Activated naive CD8-positive, alpha-beta T cell treated with anti-CD3 and anti-CD28 coated beads, Interleukin-2, amount 10 ng/mL, durations not matched to agents 7 days and 5 days (primary cell): ENCODE measurements at regions not wholly inside any gene's neighbourhood (a gene's known extent, or its start where the extent isn't known, plus 50 kb on each side); places are given as distances from the start of the nearest gene placed in this dataset.

Experiments used
- ATAC-seq: fragments of 150-1000 bp; cut with Tn5 transposase; one replicate; pipeline ENCODE4 v1.10.0; 2021; ENCODE audit warnings: low read depth, moderate library complexity
- POLR2A ChIA-PET: fragments of 350-600 bp; sonication (Branson Sonifier 250); formaldehyde crosslinking; loops from one replicate; lab custom pipeline; 2021; ENCODE audit warnings: antibody characterized with exemption; lab: Charles Lee
- DNase-seq: peaks from one replicate; pipeline ENCODE4 v3.0.0; 2021
- H3K27ac Mint-ChIP-seq: one replicate; pipeline ENCODE4 v1.8.0; 2022; ENCODE audit warnings: mild to moderate bottlenecking, mixed read lengths
- H3K27me3 Mint-ChIP-seq: one replicate; pipeline ENCODE4 v1.8.0; 2022; ENCODE audit warnings: mild to moderate bottlenecking, moderate library complexity, mixed read lengths
- H3K36me3 Mint-ChIP-seq: one replicate; pipeline ENCODE4 v1.8.0; 2021; ENCODE audit warnings: mild to moderate bottlenecking, mixed read lengths
- H3K4me1 Mint-ChIP-seq: one replicate; pipeline ENCODE4 v1.8.0; 2021; ENCODE audit warnings: mixed read lengths
- H3K4me3 Mint-ChIP-seq: one replicate; pipeline ENCODE4 v1.8.0; 2022; ENCODE audit warnings: mild to moderate bottlenecking, moderate library complexity, mixed read lengths
- H3K9me3 Mint-ChIP-seq: one replicate; pipeline ENCODE4 v1.8.0; 2021; ENCODE audit warnings: mixed read lengths

- Mint-ChIP-seq H3K4me3 (no peak overlapping the region), H3K36me3 (no peaks in the 10 kb centered on the region), H3K27me3 (peaks cover 12% of the 10 kb centered on the region), H3K27ac (no peak overlapping the region), H3K9me3 (no peaks in the 10 kb centered on the region), H3K4me1 (no peaks in the 10 kb centered on the region)
- no peak for ATAC-seq
- no peak for DNase-seq
- POLR2A ChIA-PET: no interaction called here
These were observed 95.3 kb upstream of the HDAC9 start for GRCh38 chr7:18400275-18400674.

GRCh38 chr7:18400726-18401125 is 94.8 kb upstream of the HDAC9 start:
- Mint-ChIP-seq H3K27ac (no peak overlapping the region), H3K36me3 (no peaks in the 10 kb centered on the region), H3K4me1 (no peaks in the 10 kb centered on the region), H3K4me3 (no peak overlapping the region), H3K27me3 (peaks cover 12% of the 10 kb centered on the region), H3K9me3 (no peaks in the 10 kb centered on the region)
- DNase-seq: no peak
- ATAC-seq: no peak
- POLR2A ChIA-PET: no interaction called here

GRCh38 chr7:18401757-18402156 is 93.8 kb upstream of the HDAC9 start:
- POLR2A ChIA-PET: no interaction called here
- ATAC-seq (no peak), DNase-seq (no peak)
- peaks cover 12% of the 10 kb centered on the region for H3K27me3 Mint-ChIP-seq
- no peak overlapping the region for H3K27ac Mint-ChIP-seq
- no peaks in the 10 kb centered on the region for H3K9me3 Mint-ChIP-seq
- no peaks in the 10 kb centered on the region for H3K36me3 Mint-ChIP-seq
- H3K4me3 Mint-ChIP-seq: no peak overlapping the region
- no peaks in the 10 kb centered on the region for H3K4me1 Mint-ChIP-seq

- no peak for DNase-seq
- Mint-ChIP-seq H3K4me1 (no peaks in the 10 kb centered on the region), H3K27ac (no peak overlapping the region), H3K4me3 (no peak overlapping the region), H3K27me3 (peaks cover 12% of the 10 kb centered on the region), H3K9me3 (no peaks in the 10 kb centered on the region), H3K36me3 (no peaks in the 10 kb centered on the region)
- no peak for ATAC-seq
- POLR2A ChIA-PET: no interaction called here
These were observed 92.9 kb upstream of the HDAC9 start for GRCh38 chr7:18402488-18403183.

GRCh38 chr7:18405726-18406125 is 89.8 kb upstream of the HDAC9 start:
- peaks cover 7% of the 10 kb centered on the region for H3K27me3 Mint-ChIP-seq
- no peak overlapping the region for H3K4me3 Mint-ChIP-seq
- no peaks in the 10 kb centered on the region for H3K36me3 Mint-ChIP-seq
- ATAC-seq (no peak), DNase-seq (no peak)
- H3K9me3 Mint-ChIP-seq: no peaks in the 10 kb centered on the region
- no peak overlapping the region for H3K27ac Mint-ChIP-seq
- POLR2A ChIA-PET: no interaction called here
- H3K4me1 Mint-ChIP-seq: no peaks in the 10 kb centered on the region

- no peak for DNase-seq
- POLR2A ChIA-PET: no interaction called here
- no peaks in the 10 kb centered on the region for H3K36me3 Mint-ChIP-seq
- ATAC-seq: no peak
- H3K4me1 Mint-ChIP-seq: no peaks in the 10 kb centered on the region
- H3K9me3 Mint-ChIP-seq: no peaks in the 10 kb centered on the region
- no peak overlapping the region for H3K4me3 Mint-ChIP-seq
- H3K27ac Mint-ChIP-seq: no peak overlapping the region
- peaks cover 7% of the 10 kb centered on the region for H3K27me3 Mint-ChIP-seq
These were observed 88.2 kb upstream of the HDAC9 start for GRCh38 chr7:18407385-18407784.

- Mint-ChIP-seq H3K27ac (no peak overlapping the region), H3K36me3 (no peaks in the 10 kb centered on the region)
- ATAC-seq: no peak
These were observed 87.1 kb upstream of the HDAC9 start for GRCh38 chr7:18408461-18408860.

GRCh38 chr7:18408868-18409267 is 86.7 kb upstream of the HDAC9 start:
- peaks cover 3% of the 10 kb centered on the region for H3K27me3 Mint-ChIP-seq
- H3K4me3 Mint-ChIP-seq: no peak overlapping the region
- ATAC-seq (no peak), DNase-seq (no peak)
- no peak overlapping the region for H3K27ac Mint-ChIP-seq
- no peaks in the 10 kb centered on the region for H3K9me3 Mint-ChIP-seq
- H3K4me1 Mint-ChIP-seq: no peaks in the 10 kb centered on the region
- POLR2A ChIA-PET: no interaction called here
- no peaks in the 10 kb centered on the region for H3K36me3 Mint-ChIP-seq

More at GRCh38 chr7:18408461-18408860, 87.1 kb upstream of the HDAC9 start:
- DNase-seq: no peak
- Mint-ChIP-seq H3K4me3 (no peak overlapping the region), H3K27me3 (peaks cover 7% of the 10 kb centered on the region), H3K4me1 (no peaks in the 10 kb centered on the region), H3K9me3 (no peaks in the 10 kb centered on the region)
- POLR2A ChIA-PET: no interaction called here

- no peaks in the 10 kb centered on the region for H3K36me3 Mint-ChIP-seq
- POLR2A ChIA-PET: no interaction called here
- H3K27ac Mint-ChIP-seq: no peak overlapping the region
- no peaks in the 10 kb centered on the region for H3K9me3 Mint-ChIP-seq
- ATAC-seq (no peak), DNase-seq (no peak)
- no peaks in the 10 kb centered on the region for H3K4me1 Mint-ChIP-seq
- no peak overlapping the region for H3K4me3 Mint-ChIP-seq
- H3K27me3 Mint-ChIP-seq: peaks cover 2% of the 10 kb centered on the region
These were observed 82.1 kb upstream of the HDAC9 start for GRCh38 chr7:18413447-18413846.

GRCh38 chr7:18414885-18415284 is 80.7 kb upstream of the HDAC9 start:
- POLR2A ChIA-PET: no interaction called here
- Mint-ChIP-seq H3K9me3 (no peaks in the 10 kb centered on the region), H3K4me1 (no peaks in the 10 kb centered on the region), H3K27ac (no peak overlapping the region), H3K27me3 (no peaks in the 10 kb centered on the region), H3K36me3 (no peaks in the 10 kb centered on the region), H3K4me3 (no peak overlapping the region)
- DNase-seq: no peak
- no peak for ATAC-seq

GRCh38 chr7:18416988-18417387 is 78.6 kb upstream of the HDAC9 start:
- POLR2A ChIA-PET: no interaction called here
- Mint-ChIP-seq H3K4me1 (no peaks in the 10 kb centered on the region), H3K9me3 (no peaks in the 10 kb centered on the region), H3K27me3 (no peaks in the 10 kb centered on the region), H3K36me3 (no peaks in the 10 kb centered on the region), H3K4me3 (no peak overlapping the region), H3K27ac (no peak overlapping the region)
- DNase-seq (no peak), ATAC-seq (no peak)

- no peaks in the 10 kb centered on the region for H3K4me1 Mint-ChIP-seq
- H3K4me3 Mint-ChIP-seq: no peak overlapping the region
These were observed 76.1 kb upstream of the HDAC9 start for GRCh38 chr7:18419456-18419855.

GRCh38 chr7:18420108-18420507 is 75.4 kb upstream of the HDAC9 start:
- POLR2A ChIA-PET: no interaction called here
- Mint-ChIP-seq H3K36me3 (no peaks in the 10 kb centered on the region), H3K4me3 (no peak overlapping the region), H3K4me1 (no peaks in the 10 kb centered on the region), H3K9me3 (no peaks in the 10 kb centered on the region), H3K27ac (no peak overlapping the region), H3K27me3 (no peaks in the 10 kb centered on the region)
- DNase-seq (no peak), ATAC-seq (no peak)

More at GRCh38 chr7:18419456-18419855, 76.1 kb upstream of the HDAC9 start:
- H3K36me3 Mint-ChIP-seq: no peaks in the 10 kb centered on the region
- H3K27ac Mint-ChIP-seq: no peak overlapping the region
- H3K27me3 Mint-ChIP-seq: no peaks in the 10 kb centered on the region
- DNase-seq (no peak), ATAC-seq (no peak)
- no peaks in the 10 kb centered on the region for H3K9me3 Mint-ChIP-seq
- POLR2A ChIA-PET: no interaction called here

GRCh38 chr7:18420748-18421147 is 74.8 kb upstream of the HDAC9 start:
- no peak for ATAC-seq
- no peak for DNase-seq
- Mint-ChIP-seq H3K27ac (no peak overlapping the region), H3K36me3 (no peaks in the 10 kb centered on the region), H3K4me3 (no peak overlapping the region), H3K27me3 (no peaks in the 10 kb centered on the region), H3K4me1 (no peaks in the 10 kb centered on the region), H3K9me3 (no peaks in the 10 kb centered on the region)
- POLR2A ChIA-PET: no interaction called here
